Tibial nerve (tissue), 4 donors: ENCODE measurements at regions not wholly inside any gene's neighbourhood (a gene's known extent, or its start where the extent isn't known, plus 50 kb on each side); places are given as distances from the start of the nearest gene placed in this dataset.

Source experiments
- DNase-seq, 2 donors: peaks; one replicate each; pipeline ENCODE4 v3.0.0-alpha.2; 2019; ENCODE audit warnings: low spot score in 2 of 2
- H3K27ac ChIP-seq, 4 donors: fragments of 200-600 bp; sonication (generic) in 3 of 4; one replicate each; pipeline ENCODE4 v1.5.1; 2017 to 2019; ENCODE audit warnings: mild to moderate bottlenecking in 1 of 4
- H3K27me3 ChIP-seq, 2 donors: fragments of 200-600 bp; sonication (generic) in 1 of 2; one replicate each; pipeline versions ENCODE4 v1.5.1 to v1.6.0; 2017 to 2019
- H3K36me3 ChIP-seq, 3 donors: fragments of 200-600 bp; sonication (generic); one replicate each; pipeline ENCODE4 v1.5.1; 2018 to 2019
- H3K4me1 ChIP-seq, 4 donors: fragments of 200-600 bp; sonication (generic) in 3 of 4; one replicate each; pipeline ENCODE4 v1.5.1; 2017 to 2019
- H3K4me3 ChIP-seq, 4 donors: fragments of 200-600 bp; sonication (generic) in 3 of 4; one replicate each; pipeline ENCODE4 v1.5.1; 2017 to 2019; ENCODE audit warnings: mild to moderate bottlenecking in 1 of 4, moderate library complexity in 1 of 4
- H3K9me3 ChIP-seq, 4 donors: fragments of 200-600 bp; sonication (generic) in 3 of 4; one replicate each; pipeline ENCODE4 v1.5.1; 2017 to 2019
- CTCF ChIP-seq, 5 experiments: fragments of 200-600 bp in 3 of 5; fragments of 450-650 bp in 2 of 5; sonication (generic) in 3 of 5; IDR thresholded peaks; one replicate each; pipeline ENCODE4 v1.5.1; 2016 to 2019; ENCODE audit warnings: antibody characterized with exemption in 5 of 5, mild to moderate bottlenecking in 3 of 5, moderate library complexity in 2 of 5
- EP300 ChIP-seq, 2 donors: sonication (generic); formaldehyde crosslinking; IDR thresholded peaks; one replicate each; pipeline ENCODE4 v1.6.1; 2017; ENCODE audit warnings: antibody characterized with exemption in 2 of 2, mild to moderate bottlenecking in 1 of 2
- POLR2A ChIP-seq, 2 donors: fragments of 450-650 bp; IDR thresholded peaks; one replicate each; pipeline ENCODE4 v1.6.1; 2017; ENCODE audit warnings: antibody characterized with exemption in 2 of 2, mild to moderate bottlenecking in 2 of 2, moderate library complexity in 2 of 2
- WGBS, 2 donors: methylation state at CpG; one replicate each; pipeline ENCODE4 v1.1.5; 2018; 5-methylcytosine and 5-hydroxymethylcytosine counted together

- WGBS, 2 donors: 86 to 88% methylated on average over 1 of the region's 1 CpG
- no peaks in the 10 kb centered on the region for H3K27me3 ChIP-seq
- no peak overlapping the region for H3K4me3 ChIP-seq
- no peak for DNase-seq
- H3K9me3 ChIP-seq: no peaks in the 10 kb centered on the region
- H3K36me3 ChIP-seq: no peaks in the 10 kb centered on the region
- H3K4me1 ChIP-seq: no peaks in the 10 kb centered on the region
- TF ChIP-seq EP300 (IDR thresholded peaks at IDR 0.05) (no peak), CTCF (IDR thresholded peaks at IDR 0.05) (no peak), POLR2A (IDR thresholded peaks at IDR 0.05) (no peak)
- H3K27ac ChIP-seq: no peak overlapping the region
Measured at GRCh38 chr21:27715131-27715530, 748.2 kb upstream of the ADAMTS5 start.

GRCh38 chr21:27713154-27714109, 746.5 kb upstream of the ADAMTS5 start:
- Histone ChIP-seq H3K27ac (no peak overlapping the region), H3K36me3 (no peaks in the 10 kb centered on the region), H3K27me3 (no peaks in the 10 kb centered on the region), H3K4me3 (no peak overlapping the region), H3K9me3 (peaks cover 0 to under 1% (median 0%) of the 10 kb centered on the region in 4 donors), H3K4me1 (no peaks in the 10 kb centered on the region)
- no peak for DNase-seq
- TF ChIP-seq CTCF (IDR thresholded peaks at IDR 0.05) (no peak), EP300 (IDR thresholded peaks at IDR 0.05) (peak in 1 of 2 donors; percentile 6)
- WGBS, 2 donors: 69 to 71% methylated on average over 7 of the region's 7 CpGs

- TF ChIP-seq CTCF (IDR thresholded peaks at IDR 0.05) (no peak), POLR2A (IDR thresholded peaks at IDR 0.05) (no peak), EP300 (IDR thresholded peaks at IDR 0.05) (no peak)
- Histone ChIP-seq H3K9me3 (peaks cover 0 to 12% (median 2%) of the 10 kb centered on the region in 4 donors), H3K27ac (no peak overlapping the region), H3K36me3 (no peaks in the 10 kb centered on the region), H3K4me3 (no peak overlapping the region), H3K27me3 (no peaks in the 10 kb centered on the region), H3K4me1 (peaks cover 0 to 16% (median 0%) of the 10 kb centered on the region in 4 donors)
- 91 to 94% methylated on average over 8 of the region's 8 CpGs for WGBS, 2 donors
- no peak for DNase-seq
Measured at GRCh38 chr21:27704567-27705166, 737.8 kb upstream of the ADAMTS5 start.

- Histone ChIP-seq H3K4me3 (no peak overlapping the region), H3K27me3 (no peaks in the 10 kb centered on the region), H3K27ac (no peak overlapping the region), H3K4me1 (peaks cover 0 to 16% (median 0%) of the 10 kb centered on the region in 4 donors), H3K9me3 (peaks cover 0 to 12% (median 2%) of the 10 kb centered on the region in 4 donors), H3K36me3 (no peaks in the 10 kb centered on the region)
- TF ChIP-seq POLR2A (IDR thresholded peaks at IDR 0.05): no peak
- 73 to 79% methylated on average over 4 of the region's 4 CpGs for WGBS, 2 donors
- peak in 1 of 2 donors; percentile 7 for DNase-seq
Measured at GRCh38 chr21:27703791-27704190, 736.9 kb upstream of the ADAMTS5 start.

GRCh38 chr21:27700974-27701614, 734.2 kb upstream of the ADAMTS5 start:
- Histone ChIP-seq H3K9me3 (no peaks in the 10 kb centered on the region), H3K4me1 (peaks cover 0 to 16% (median 0%) of the 10 kb centered on the region in 4 donors), H3K27me3 (no peaks in the 10 kb centered on the region), H3K4me3 (peak overlapping the region in 1 of 4 donors; percentile 17), H3K27ac (peak overlapping the region in 1 of 4 donors; percentile 45), H3K36me3 (no peaks in the 10 kb centered on the region)
- WGBS, 2 donors: 7 to 8% methylated on average over 14 of the region's 14 CpGs
- TF ChIP-seq POLR2A (IDR thresholded peaks at IDR 0.05) (no peak), EP300 (IDR thresholded peaks at IDR 0.05) (peak in 1 of 2 donors; percentile 58), CTCF (IDR thresholded peaks at IDR 0.05) (peak; percentile 69 to 91 (median 81))
- peak; percentile 73 to 88 for DNase-seq
